Cardiac muscle cell (in vitro differentiated cells and primary cell): ENCODE measurements at regions not wholly inside any gene's neighbourhood (a gene's known extent, or its start where the extent isn't known, plus 50 kb on each side); places are given as distances from the start of the nearest gene placed in this dataset.
A peak's percentile ranks its signal among the peaks of the same experiment; 100 is the strongest.

Experiments
- DNase-seq, 2 donors: peaks; one replicate each; pipeline versions ENCODE4 v3.0.0 to v3.0.0-alpha.2; 2010 to 2017; ENCODE audit warnings: low read depth in 1 of 2, low spot score in 1 of 2
- H3K27ac ChIP-seq: fragments of 200-600 bp; sonication (generic); 2 replicates; pipeline ENCODE4 v1.5.1; 2016
- H3K27me3 ChIP-seq: fragments of 200-600 bp; sonication (generic); 2 replicates; pipeline ENCODE4 v1.6.0; 2016; ENCODE audit warnings: control low read depth
- H3K36me3 ChIP-seq: fragments of 200-600 bp; sonication (generic); 2 replicates; pipeline ENCODE4 v1.5.1; 2016; ENCODE audit warnings: control low read depth
- H3K4me1 ChIP-seq: fragments of 200-600 bp; sonication (generic); 2 replicates; pipeline ENCODE4 v1.8.1; 2017; ENCODE audit warnings: low read depth, mild to moderate bottlenecking, mixed run types
- H3K4me3 ChIP-seq: fragments of 200-600 bp; sonication (generic); 2 replicates; pipeline ENCODE4 v1.5.1; 2016; ENCODE audit warnings: mild to moderate bottlenecking
- H3K9me3 ChIP-seq: fragments of 200-600 bp; sonication (generic); 2 replicates; pipeline ENCODE4 v1.5.1; 2017; ENCODE audit warnings: low read depth, mild to moderate bottlenecking, control low read depth
- CTCF ChIP-seq: IDR thresholded peaks from 2 replicates; pipeline ENCODE4 v1.5.1; 2012; ENCODE audit warnings: low read depth, mild to moderate bottlenecking, low read length

DNA sequence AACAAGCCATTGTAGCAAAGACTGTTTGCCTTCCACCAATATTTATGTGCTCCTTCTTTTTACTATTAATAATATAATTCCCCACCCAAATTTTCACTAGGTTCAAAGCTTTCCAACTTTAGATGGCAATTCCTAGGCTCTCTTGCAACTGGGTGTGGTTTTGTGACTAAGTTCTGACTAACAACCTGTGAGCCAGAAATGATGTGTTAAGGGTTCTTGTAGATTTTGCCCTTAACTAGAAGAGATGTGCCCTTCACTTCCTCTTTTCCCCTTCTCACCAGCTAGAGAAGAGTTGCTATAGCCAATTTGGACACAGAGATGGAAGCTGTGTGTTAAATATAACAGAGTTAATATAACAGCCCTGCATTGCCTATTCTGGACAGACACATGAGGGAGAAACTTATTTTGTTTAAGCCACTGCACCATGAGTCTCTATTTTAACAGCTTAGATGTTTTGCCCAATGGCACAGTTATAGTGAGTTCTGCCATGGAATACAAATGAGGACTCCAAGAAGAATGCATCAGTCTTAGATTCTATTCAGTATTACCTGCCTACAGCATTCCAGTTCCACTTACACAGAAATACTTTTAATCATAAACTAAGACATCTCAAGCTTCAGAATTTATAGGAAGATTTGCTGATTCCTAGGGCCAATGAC, 216.2 kb downstream of the DUSP6 start:
- H3K27me3 ChIP-seq, result no peaks in the 10 kb centered on the region
- no peak for DNase-seq
- TF ChIP-seq CTCF, result no peak

GRCh38 chr12:89134213-89134770, 218.0 kb downstream of the DUSP6 start:
- Histone ChIP-seq H3K4me3 (no peak overlapping the region), H3K36me3 (no peaks in the 10 kb centered on the region), H3K27me3 (no peaks in the 10 kb centered on the region), H3K9me3 (no peaks in the 10 kb centered on the region), H3K27ac (peak overlapping the region; percentile 81), H3K4me1 (peaks cover 14% of the 10 kb centered on the region)
- TF ChIP-seq CTCF, result no peak
- DNase-seq, result peak; percentile 64 to 66

More for the DNA sequence above, 216.2 kb downstream of the DUSP6 start:
- no peak overlapping the region for H3K27ac ChIP-seq
- no peak overlapping the region for H3K4me3 ChIP-seq
- H3K9me3 ChIP-seq, result no peaks in the 10 kb centered on the region
- H3K4me1 ChIP-seq, result peaks cover 14% of the 10 kb centered on the region
- no peaks in the 10 kb centered on the region for H3K36me3 ChIP-seq

GRCh38 chr12:89129167-89129870, 223.0 kb downstream of the DUSP6 start:
- DNase-seq, result no peak

DNA sequence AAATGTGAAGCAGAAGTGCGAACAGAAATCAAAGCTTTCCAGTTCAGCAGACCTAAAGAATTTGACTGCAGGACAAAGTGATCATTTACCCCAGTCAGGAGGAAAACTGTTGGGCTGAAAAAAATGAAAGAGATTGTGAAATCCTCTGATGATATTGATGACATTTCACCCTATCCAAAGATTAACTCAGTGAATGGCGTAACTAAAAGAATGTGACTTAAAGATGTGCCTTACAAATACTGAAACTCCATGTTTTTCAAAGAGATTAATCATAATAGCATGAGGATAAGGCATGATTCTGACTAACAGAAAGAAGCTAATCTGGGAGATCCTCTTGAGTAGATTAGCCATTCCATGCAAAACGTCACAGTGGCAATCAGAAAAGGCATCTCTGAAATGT, 225.6 kb downstream of the DUSP6 start:
- Histone ChIP-seq H3K4me1 (peaks cover 3% of the 10 kb centered on the region), H3K4me3 (no peak overlapping the region), H3K27me3 (no peaks in the 10 kb centered on the region), H3K36me3 (no peaks in the 10 kb centered on the region), H3K27ac (no peak overlapping the region), H3K9me3 (no peaks in the 10 kb centered on the region)
- no peak for TF ChIP-seq CTCF
- DNase-seq, result peak in 1 of 2 donors; percentile 70

More at GRCh38 chr12:89129167-89129870, 223.0 kb downstream of the DUSP6 start:
- TF ChIP-seq CTCF, result no peak
- Histone ChIP-seq H3K9me3 (no peaks in the 10 kb centered on the region), H3K27ac (no peak overlapping the region), H3K36me3 (no peaks in the 10 kb centered on the region), H3K4me1 (peaks cover 11% of the 10 kb centered on the region), H3K4me3 (no peak overlapping the region), H3K27me3 (no peaks in the 10 kb centered on the region)

- H3K27me3 ChIP-seq, result no peaks in the 10 kb centered on the region
- DNase-seq, result no peak
- no peak overlapping the region for H3K4me3 ChIP-seq
- no peak overlapping the region for H3K27ac ChIP-seq
- no peaks in the 10 kb centered on the region for H3K9me3 ChIP-seq
- H3K36me3 ChIP-seq, result no peaks in the 10 kb centered on the region
- H3K4me1 ChIP-seq, result peaks cover 4% of the 10 kb centered on the region
- no peak for TF ChIP-seq CTCF
Measured at GRCh38 chr12:89122852-89123251, 229.4 kb downstream of the DUSP6 start.
